PC-9 (cell line): ENCODE measurements at regions not wholly inside any gene's neighbourhood (a gene's known extent, or its start where the extent isn't known, plus 50 kb on each side); places are given as distances from the start of the nearest gene placed in this dataset.

ENCODE experiments used
- CTCF ChIP-seq: fragments of 200-600 bp; sonication (generic); conservative IDR thresholded peaks from 2 replicates; pipeline ENCODE4 v1.6.1; 2017; ENCODE audit warnings: mixed run types, antibody characterized with exemption, mild to moderate bottlenecking, moderate library complexity
- EZH2 ChIP-seq: fragments of 200-600 bp; sonication (generic); IDR thresholded peaks from 2 replicates; pipeline ENCODE4 v1.8.0; 2017; ENCODE audit warnings: antibody characterized with exemption, low read depth

- no peak for TF ChIP-seq CTCF
- TF ChIP-seq EZH2: no peak
Measured at GRCh38 chr11:18865951-18866350, 73.3 kb downstream of the MRGPRX1 start.
